Astrocyte of the hippocampus (primary cell): ENCODE measurements at regions not wholly inside any gene's neighbourhood (a gene's known extent, or its start where the extent isn't known, plus 50 kb on each side); places are given as distances from the start of the nearest gene placed in this dataset.
"Not testable (repeated sequence)": the region's sequence is repeated elsewhere in the genome, so short reads cannot be mapped to it uniquely, and the experiment has no call there.

Experiments used
- DNase-seq: peaks from one replicate; pipeline ENCODE4 v3.0.0; 2011; ENCODE audit warnings: low read depth, low spot score

DNA sequence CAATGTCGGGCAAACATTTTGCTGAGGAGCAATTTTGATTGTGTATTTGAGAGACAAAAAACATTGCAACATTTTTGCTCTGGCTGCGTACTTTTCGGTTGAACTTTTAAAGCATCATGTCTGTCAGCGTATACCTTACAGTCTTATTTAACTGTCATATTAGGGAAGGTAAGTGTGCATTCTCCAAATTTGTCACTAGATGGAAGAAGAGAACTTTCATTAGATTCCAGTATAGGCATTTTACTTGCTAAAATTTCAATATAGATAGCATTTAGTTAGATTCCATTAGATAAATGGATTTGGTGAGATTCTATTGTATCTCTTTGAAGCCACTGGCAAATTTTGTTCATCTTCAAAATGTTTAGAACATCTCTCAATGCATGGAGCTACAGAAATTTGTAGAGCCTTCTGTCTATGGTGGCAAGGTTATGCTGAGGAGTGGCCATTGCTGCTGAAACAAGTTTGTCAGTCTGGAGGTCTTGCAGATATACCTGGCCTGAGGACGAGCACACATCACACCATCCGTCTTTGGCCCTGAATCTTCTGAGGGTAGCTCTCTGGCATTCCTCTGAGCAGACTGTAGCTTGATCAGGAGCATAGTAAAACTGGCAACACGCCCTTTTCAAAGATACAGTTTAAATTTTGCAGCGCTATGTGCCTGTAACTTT is 437.5 kb upstream of the MBL2 start:
- DNase-seq: peak; percentile 38

DNA sequence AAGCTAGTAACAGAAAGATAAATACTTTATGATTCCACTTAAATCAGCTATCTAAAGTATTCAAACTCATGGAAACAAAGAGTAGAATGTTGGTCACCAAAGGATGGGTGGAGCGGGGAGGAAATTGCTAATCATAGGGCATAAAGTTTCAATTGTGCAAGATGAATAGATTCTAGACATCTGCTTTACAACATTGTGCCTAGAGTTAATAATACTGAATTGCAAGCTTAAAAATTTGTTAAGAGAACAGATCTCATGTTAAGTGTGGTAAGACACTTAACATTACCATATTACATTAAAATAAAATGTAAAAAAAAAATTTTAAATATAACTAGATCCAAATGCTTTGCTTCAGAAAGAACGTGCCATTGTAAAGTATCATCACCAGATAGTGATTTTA is 411.1 kb upstream of the MBL2 start:
- DNase-seq: no peak

- no peak for DNase-seq
Measured at GRCh38 chr10:53177468-53177867, 404.9 kb upstream of the MBL2 start.

GRCh38 chr10:53166325-53166724 is 393.7 kb upstream of the MBL2 start:
- no peak for DNase-seq

GRCh38 chr10:53162856-53163255 is 390.3 kb upstream of the MBL2 start:
- no peak for DNase-seq

DNA sequence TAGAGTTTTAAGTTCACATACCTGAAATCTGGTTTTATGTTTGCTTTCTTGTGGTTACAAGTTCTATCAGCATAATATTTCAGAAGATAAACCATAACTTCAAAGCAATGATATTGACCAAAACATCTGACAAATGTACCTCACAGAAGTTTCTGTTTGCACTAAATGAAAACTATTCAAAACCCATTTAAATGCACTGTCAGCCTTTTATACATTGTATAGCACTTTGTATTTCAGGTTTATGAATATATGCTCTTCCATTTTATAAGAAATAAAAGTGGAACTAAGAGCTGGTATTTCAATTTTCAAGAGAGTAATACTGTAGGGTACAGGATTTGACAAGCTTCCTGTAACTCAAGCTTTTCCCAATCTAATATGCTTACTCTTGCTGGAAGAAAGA is 388.6 kb upstream of the MBL2 start:
- no peak for DNase-seq

DNA sequence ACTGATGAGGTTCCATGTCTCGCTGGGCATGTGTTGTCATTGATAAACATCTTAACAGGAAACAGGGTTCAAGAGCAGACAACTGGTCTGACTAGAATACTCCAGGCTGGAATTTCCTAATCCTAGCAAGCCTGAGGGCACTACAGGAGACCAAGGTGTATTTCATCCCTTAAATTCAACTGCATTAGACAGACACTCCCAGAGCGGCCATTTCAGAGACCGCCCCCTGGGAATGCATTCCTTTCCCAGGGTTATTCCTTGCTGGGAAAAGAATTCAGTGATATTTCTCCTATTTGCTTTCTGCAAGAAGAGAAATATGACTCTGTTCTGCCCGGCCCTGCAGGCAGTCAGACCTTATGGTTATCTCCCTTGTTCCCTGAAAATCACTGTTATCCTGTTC is 383.1 kb upstream of the MBL2 start:
- DNase-seq: not testable (repeated sequence)

GRCh38 chr10:53153831-53154230 is 381.2 kb upstream of the MBL2 start:
- no peak for DNase-seq

DNA sequence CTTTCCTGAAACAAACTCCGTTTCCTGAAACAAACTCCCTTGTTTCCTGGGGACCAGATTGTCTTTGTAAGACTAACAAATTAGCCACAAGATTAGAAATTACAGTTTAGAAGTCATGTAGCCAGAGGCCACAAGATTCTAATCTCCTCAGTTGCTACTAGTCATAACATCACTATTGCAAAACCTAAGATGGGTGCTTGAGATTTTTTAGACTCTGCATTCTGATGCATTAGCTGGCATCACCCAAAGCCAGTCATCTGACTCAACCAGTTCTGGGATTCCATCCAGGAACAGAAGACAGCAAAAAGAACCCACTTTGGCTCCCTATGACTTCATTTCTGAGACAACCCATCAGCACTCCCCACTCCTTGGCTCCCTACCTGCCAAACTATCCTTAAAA is 367.9 kb upstream of the MBL2 start:
- DNase-seq: peak; percentile 59

DNA sequence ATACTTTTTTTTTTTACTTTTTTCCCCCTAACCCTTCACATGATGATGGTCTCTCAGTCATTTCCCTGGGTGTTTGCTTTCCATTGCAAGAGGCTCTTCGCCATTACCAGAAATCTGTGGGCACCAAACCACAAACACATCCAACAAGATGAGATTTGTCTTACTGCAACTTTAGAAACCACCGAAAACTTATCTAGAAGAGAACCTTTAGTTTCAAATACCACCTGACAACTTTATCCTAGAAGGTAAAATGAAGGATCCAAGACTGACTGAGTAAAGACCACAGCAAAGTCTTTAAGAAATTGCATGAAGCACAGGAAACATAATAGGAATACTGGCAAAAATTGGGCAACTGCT is 363.3 kb upstream of the MBL2 start:
- no peak for DNase-seq

DNA sequence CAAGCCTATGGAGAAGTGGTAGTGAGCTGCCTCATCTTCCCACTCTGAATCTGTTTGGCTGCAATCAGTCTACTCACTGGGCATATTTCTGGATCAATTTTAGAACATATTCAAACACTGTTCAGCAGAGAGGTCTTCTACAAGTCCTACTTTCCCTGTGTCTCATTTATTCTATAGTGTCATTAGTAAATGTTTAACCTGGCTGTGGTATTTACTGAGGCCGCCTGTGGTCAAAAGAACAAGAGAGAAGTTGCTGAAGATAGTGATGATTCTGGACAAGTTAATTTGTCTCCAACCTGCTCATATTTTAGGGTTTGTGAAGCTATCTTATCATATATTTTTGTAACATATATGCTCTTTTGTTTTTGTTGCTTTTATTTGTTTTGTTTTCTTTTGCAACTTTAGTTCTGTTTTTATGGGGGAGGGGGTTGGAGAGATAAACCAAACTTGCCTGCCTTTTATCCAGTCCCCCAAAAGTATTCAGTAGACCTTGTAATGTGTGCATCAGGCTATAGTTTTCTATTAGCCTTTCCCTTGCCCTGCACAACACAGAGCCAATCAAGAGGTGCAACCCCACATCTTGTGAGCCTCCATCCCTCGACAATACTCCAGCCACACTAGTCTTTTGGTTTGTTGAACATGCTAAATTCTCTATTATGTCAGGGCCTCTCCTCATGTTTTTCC is 362.8 kb upstream of the MBL2 start:
- DNase-seq: no peak

GRCh38 chr10:53134050-53134449 is 361.5 kb upstream of the MBL2 start:
- DNase-seq: no peak

- DNase-seq: no peak
Measured at GRCh38 chr10:53130337-53130736, 357.8 kb upstream of the MBL2 start.

- DNase-seq: no peak
Measured at GRCh38 chr10:53127686-53128085, 355.1 kb upstream of the MBL2 start.

GRCh38 chr10:53123311-53123710 is 350.7 kb upstream of the MBL2 start:
- no peak for DNase-seq

DNA sequence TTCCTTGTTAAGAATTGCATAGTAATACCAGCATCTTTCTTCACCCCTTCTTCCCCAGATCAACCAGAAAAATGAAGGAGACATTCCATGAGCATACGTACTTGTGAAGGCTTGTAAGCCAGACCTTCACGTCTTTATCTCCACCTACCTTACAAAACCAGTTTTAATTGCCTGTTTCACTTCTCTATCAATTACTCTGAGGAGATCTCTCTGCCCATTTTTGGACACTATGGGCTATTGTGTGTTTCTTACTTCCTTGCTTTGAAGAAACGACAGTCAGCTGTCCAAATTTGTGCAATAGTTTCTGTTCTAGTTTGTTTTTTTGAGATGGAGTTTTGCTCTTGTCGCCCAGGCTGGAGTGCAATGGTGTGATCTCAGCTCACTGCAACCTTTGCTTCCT is 349.7 kb upstream of the MBL2 start:
- no peak for DNase-seq

- DNase-seq: no peak
Measured at GRCh38 chr10:53115660-53116059, 343.1 kb upstream of the MBL2 start.

DNA sequence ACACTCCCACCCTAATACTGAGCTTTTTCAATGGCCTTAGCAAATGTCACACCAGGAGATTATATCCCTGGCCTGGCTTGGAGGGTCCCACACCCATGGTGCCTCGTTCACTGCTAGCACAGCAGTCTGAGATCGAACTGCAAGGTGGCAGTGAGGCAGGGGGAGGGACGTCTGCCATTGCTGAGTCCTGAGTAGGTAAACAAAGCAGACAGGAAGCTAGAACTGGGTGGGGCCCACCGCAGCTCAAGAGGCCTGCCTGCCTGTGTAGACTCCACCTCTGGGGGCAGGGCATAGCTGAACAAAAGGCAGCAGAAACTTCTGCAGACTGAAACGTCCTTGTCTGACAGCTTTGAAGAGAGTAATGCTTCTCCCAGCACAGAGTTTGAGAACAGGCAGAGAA is 338.9 kb upstream of the MBL2 start:
- no peak for DNase-seq

- no peak for DNase-seq
Measured at GRCh38 chr10:53109320-53109719, 336.7 kb upstream of the MBL2 start.

DNA sequence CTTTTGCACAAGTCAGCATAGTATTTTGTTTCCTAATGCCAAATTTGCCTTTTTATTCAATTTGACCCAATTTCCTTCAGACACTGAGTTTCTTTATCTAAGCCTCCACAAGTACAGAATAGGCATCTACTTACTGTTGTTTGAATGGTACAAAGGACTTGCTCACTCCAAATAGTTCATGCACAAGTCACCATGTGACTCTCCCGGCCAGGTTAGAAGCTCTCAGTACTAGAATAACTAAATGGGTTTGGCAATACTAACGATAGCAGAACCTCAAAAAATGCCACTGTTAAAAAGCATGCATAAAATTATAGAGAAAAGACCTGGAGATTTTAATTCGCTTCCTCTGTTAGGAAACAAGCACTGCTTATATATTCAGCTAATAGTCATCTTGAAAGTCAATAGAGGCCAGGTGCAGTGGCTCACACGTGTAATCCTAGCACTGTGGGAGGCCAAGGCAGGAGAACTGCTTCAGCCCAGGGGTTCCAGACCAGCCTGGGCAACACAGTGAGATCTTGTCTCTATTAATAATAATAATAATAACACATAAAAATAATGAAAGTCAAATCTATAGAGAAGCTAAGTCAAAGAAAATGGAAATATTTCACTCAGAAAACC is 335.8 kb upstream of the MBL2 start:
- DNase-seq: peak; percentile 50

DNA sequence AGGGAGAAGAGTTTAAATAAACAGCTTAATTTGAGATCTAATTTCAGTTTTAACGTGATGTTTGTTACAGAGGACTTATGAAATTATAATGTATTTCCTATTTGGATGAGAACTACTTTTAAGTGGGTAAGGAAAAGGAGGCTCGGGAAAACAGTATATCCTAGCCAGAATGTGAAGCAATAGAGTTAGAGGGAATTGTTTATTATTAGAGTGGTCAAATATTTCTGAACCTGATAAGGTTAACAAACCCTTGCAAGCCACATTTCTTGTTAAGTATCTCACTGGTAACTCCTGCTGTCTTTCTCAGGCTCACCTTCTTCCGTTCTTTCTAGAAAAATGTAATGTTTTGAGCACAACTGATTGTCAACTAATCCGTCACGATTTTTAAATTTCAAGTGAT is 335.1 kb upstream of the MBL2 start:
- DNase-seq: no peak

DNA sequence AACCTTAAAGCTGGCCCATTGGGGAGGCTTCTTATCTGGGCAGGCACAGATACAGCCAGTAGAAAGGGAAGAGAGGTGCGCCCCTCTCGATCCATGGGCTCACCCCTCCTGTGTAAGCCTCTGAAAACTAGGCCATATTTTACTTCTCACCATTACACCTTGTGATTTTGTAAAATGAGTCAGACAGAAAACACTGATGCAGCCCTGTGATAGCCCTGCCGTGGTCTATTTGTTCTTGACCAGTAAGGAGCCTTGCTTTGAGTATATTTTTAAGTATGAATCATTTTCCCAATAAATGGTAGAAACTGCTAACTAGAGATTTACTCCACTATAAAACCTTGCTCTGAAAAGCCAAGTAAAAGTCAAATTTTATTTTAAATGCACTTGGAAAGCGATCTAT is 329.8 kb upstream of the MBL2 start:
- DNase-seq: no peak

DNA sequence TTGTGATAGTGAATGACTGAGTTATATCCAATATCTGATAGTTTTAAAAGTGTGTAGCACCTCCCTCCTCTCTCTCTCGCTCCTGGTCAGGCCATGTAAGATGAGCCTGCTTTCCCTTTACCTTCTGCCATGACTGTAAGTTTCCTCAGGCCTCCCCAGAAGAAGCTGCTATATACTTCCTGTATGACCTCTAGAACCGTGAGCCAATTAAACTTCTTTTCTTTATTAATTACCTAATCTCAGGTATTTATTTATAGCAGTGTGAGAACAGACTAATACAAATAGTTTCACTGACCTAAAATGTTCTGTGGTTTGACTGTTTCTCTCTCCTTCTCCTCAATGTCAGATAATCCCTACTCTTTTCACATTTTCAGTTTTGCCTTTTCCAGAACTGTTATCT is 321.3 kb upstream of the MBL2 start:
- no peak for DNase-seq
